ENCODE measurements at regions not wholly inside any gene's neighbourhood (a gene's known extent, or its start where the extent isn't known, plus 50 kb on each side); places are given as distances from the start of the nearest gene placed in this dataset.

DNA sequence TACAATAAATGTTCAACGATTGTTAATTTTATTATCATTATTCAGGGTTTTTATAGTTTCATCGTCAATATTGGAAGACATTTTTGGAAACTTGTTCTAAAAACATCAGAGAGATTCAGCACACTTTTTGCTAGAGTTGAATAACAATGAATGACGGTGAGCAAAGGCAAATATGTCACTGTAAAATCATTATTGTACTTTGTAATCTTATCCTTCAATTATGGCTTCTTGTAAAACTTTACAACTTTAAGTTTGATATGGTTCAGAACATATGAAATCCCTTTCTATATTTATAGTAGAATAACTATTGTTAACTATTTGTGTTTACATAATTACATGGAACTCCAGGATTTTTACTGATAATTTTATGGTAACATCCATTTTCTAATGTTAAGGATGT, 167.8 kb upstream of the SEMA3A start:
- Histone ChIP-seq H3K4me2 (ENCODE audit: low read depth, low read length) (no peak overlapping the region), H3F3A (ENCODE audit: insufficient read depth, low read length) (no peaks in the 10 kb centered on the region), H3K79me2 (ENCODE audit: low read length) (no peaks in the 10 kb centered on the region), H3K9ac (ENCODE audit: low read length) (no peak overlapping the region), H3K9me3 (replicated peaks; ENCODE audit: insufficient read depth, low read length) (no peaks in the 10 kb centered on the region), H3K4me3 (ENCODE audit: low read length) (no peak overlapping the region), H3K4me1 (ENCODE audit: low read length) (no peaks in the 10 kb centered on the region), H3K27me3 (replicated peaks; ENCODE audit: insufficient read depth, low read length) (no peaks in the 10 kb centered on the region), H3K9me2 (replicated peaks; ENCODE audit: insufficient read depth, low read length) (no peaks in the 10 kb centered on the region), H3K27ac (ENCODE audit: low read length) (no peak overlapping the region), H3K36me3 (replicated peaks; ENCODE audit: insufficient read depth, low read length) (no peaks in the 10 kb centered on the region), H2AFZ (ENCODE audit: low read length) (no peak overlapping the region), H4K20me1 (ENCODE audit: insufficient read depth, low read length) (no peaks in the 10 kb centered on the region)
- DNase-seq = no peak
- TF ChIP-seq CTCF (IDR thresholded peaks at IDR 0.05; ENCODE audit: low read length) (no peak), EZH2phosphoT487 (IDR thresholded peaks at IDR 0.05; ENCODE audit: low read length) (no peak), EZH2 (optimal IDR thresholded peaks at IDR 0.05; ENCODE audit: low read depth, low read length) (no peak)

DNA sequence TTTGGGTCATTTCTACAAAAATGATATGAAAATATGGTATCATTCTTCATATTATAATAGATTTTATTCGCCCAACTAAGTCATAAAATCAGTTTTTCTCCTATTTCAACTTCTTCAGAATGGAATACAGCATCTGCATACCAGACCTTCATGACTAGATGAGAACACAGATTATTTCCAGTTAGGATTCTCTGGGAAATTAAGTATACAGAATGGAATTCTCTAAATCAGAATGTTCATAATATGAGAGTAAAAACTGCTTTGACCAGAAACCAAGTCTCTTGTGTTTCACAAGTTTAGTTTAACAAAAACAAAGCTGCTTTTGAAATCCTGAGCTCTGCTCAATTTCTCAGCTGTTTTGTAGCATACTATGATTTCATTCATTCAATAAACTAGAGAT, 160.3 kb upstream of the SEMA3A start:
- no peaks in the 10 kb centered on the region for H3K4me1 ChIP-seq (ENCODE audit: low read length)
- no peaks in the 10 kb centered on the region for H4K20me1 ChIP-seq (ENCODE audit: insufficient read depth, low read length)
- no peaks in the 10 kb centered on the region for H3F3A ChIP-seq (ENCODE audit: insufficient read depth, low read length)
- no peak overlapping the region for H3K4me3 ChIP-seq (ENCODE audit: low read length)
- H3K27me3 ChIP-seq (replicated peaks; ENCODE audit: insufficient read depth, low read length) = no peaks in the 10 kb centered on the region
- H2AFZ ChIP-seq (ENCODE audit: low read length) = no peak overlapping the region
- H3K79me2 ChIP-seq (ENCODE audit: low read length) = no peaks in the 10 kb centered on the region
- no peak for DNase-seq
- no peak overlapping the region for H3K9ac ChIP-seq (ENCODE audit: low read length)
- H3K4me2 ChIP-seq (ENCODE audit: low read depth, low read length) = no peak overlapping the region
- TF ChIP-seq EZH2phosphoT487 (IDR thresholded peaks at IDR 0.05; ENCODE audit: low read length) (no peak), CTCF (IDR thresholded peaks at IDR 0.05; ENCODE audit: low read length) (no peak), EZH2 (optimal IDR thresholded peaks at IDR 0.05; ENCODE audit: low read depth, low read length) (no peak)
- H3K36me3 ChIP-seq (replicated peaks; ENCODE audit: insufficient read depth, low read length) = no peaks in the 10 kb centered on the region
- no peaks in the 10 kb centered on the region for H3K9me2 ChIP-seq (replicated peaks; ENCODE audit: insufficient read depth, low read length)
- H3K27ac ChIP-seq (ENCODE audit: low read length) = no peak overlapping the region
- no peaks in the 10 kb centered on the region for H3K9me3 ChIP-seq (replicated peaks; ENCODE audit: insufficient read depth, low read length)

DNA sequence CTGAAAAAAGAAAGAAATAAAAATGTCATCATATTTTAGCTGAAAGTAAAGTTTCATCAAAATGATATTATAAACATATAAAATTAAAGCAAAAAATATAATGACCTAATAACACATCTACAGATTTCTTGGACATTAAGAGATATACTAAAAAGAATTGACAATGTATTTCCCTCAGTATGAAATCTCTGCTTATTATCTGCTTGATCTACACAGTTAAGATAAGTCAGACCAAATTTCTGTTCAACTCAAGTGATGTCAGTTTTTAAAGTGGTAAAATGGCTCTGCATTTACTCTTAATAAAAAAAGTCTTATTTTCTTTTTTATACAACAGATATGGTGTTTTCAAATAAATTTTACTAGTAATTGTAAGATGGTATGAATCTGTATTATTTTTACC, 159.4 kb upstream of the SEMA3A start:
- TF ChIP-seq EZH2 (optimal IDR thresholded peaks at IDR 0.05; ENCODE audit: low read depth, low read length) (no peak), CTCF (IDR thresholded peaks at IDR 0.05; ENCODE audit: low read length) (no peak), EZH2phosphoT487 (IDR thresholded peaks at IDR 0.05; ENCODE audit: low read length) (no peak)
- H4K20me1 ChIP-seq (ENCODE audit: insufficient read depth, low read length) = no peaks in the 10 kb centered on the region
- H3K27me3 ChIP-seq (replicated peaks; ENCODE audit: insufficient read depth, low read length) = no peaks in the 10 kb centered on the region
- H3K4me2 ChIP-seq (ENCODE audit: low read depth, low read length) = no peak overlapping the region
- no peak overlapping the region for H2AFZ ChIP-seq (ENCODE audit: low read length)
- H3K9me3 ChIP-seq (replicated peaks; ENCODE audit: insufficient read depth, low read length) = no peaks in the 10 kb centered on the region
- H3F3A ChIP-seq (ENCODE audit: insufficient read depth, low read length) = no peaks in the 10 kb centered on the region
- no peak overlapping the region for H3K9ac ChIP-seq (ENCODE audit: low read length)
- no peak for DNase-seq
- H3K9me2 ChIP-seq (replicated peaks; ENCODE audit: insufficient read depth, low read length) = no peaks in the 10 kb centered on the region
- no peaks in the 10 kb centered on the region for H3K36me3 ChIP-seq (replicated peaks; ENCODE audit: insufficient read depth, low read length)
- H3K4me1 ChIP-seq (ENCODE audit: low read length) = no peaks in the 10 kb centered on the region
- H3K27ac ChIP-seq (ENCODE audit: low read length) = no peak overlapping the region
- no peaks in the 10 kb centered on the region for H3K79me2 ChIP-seq (ENCODE audit: low read length)
- no peak overlapping the region for H3K4me3 ChIP-seq (ENCODE audit: low read length)

Measured in MM.1S (cell line).